GM19397 (cell line): ENCODE measurements at regions not wholly inside any gene's neighbourhood (a gene's known extent, or its start where the extent isn't known, plus 50 kb on each side); places are given as distances from the start of the nearest gene placed in this dataset.
"Not testable (repeated sequence)": the region's sequence is repeated elsewhere in the genome, so short reads cannot be mapped to it uniquely, and the experiment has no call there.

Source experiments
- ATAC-seq: cut with Tn5 transposase; IDR thresholded peaks from one replicate; pipeline ENCODE4 v1.9.1; 2021; ENCODE audit warnings: mild to moderate bottlenecking, moderate library complexity; ENCODE audit not compliant: unreplicated experiment

GRCh38 chr7:20466543-20467021 is 135.9 kb downstream of the ITGB8 start:
- ATAC-seq, result peak; percentile 76

- ATAC-seq, result no peak
These were observed 139.4 kb downstream of the ITGB8 start for GRCh38 chr7:20470082-20470481.

DNA sequence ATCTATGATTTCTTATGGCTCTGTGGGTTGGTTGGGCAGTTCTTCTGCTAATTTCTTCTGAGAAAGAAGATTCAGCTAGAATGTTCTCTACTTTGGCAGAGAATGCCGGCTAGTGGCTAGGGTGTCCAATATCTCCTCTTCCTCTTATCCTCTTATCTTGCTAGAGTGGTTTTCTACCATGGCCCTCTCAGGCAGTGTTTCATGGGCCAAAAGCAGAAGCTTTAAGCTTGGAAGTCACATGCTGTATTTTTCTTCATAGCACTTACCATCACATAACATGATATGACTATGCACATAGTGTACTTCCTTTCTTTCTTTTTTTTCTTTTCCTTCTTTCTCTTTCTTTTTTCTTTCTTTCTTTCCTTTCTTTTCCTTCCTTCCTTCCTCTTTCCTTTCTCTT is 140.0 kb downstream of the ITGB8 start:
- ATAC-seq, result no peak

GRCh38 chr7:20474249-20474648 is 141.2 kb upstream of the ABCB5 start:
- ATAC-seq, result no peak

GRCh38 chr7:20475756-20476155 is 139.7 kb upstream of the ABCB5 start:
- ATAC-seq, result no peak

- no peak for ATAC-seq
These were observed 138.4 kb upstream of the ABCB5 start for GRCh38 chr7:20477067-20477466.

- ATAC-seq, result no peak
These were observed 135.8 kb upstream of the ABCB5 start for GRCh38 chr7:20479706-20480105.

DNA sequence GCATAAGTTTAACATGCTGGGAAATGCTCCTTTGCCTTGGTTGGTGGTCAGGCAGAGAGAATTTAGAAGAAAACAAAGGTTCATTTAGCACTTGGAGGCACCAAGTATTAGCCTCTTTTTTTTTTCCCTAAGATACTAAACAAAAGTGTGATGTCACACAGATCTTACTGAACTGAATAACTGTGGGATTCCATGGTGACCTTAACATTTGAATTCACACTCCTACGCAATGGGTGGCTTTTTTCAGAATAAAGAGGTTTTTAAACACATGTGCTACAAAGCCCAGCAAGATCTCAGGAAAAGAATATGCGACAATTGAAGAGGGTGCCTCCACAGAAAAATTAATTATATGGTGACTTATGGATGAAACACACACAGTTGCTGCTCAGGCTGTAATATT is 133.4 kb upstream of the ABCB5 start:
- ATAC-seq, result no peak

- no peak for ATAC-seq
These were observed 131.1 kb upstream of the ABCB5 start for GRCh38 chr7:20484356-20484755.

DNA sequence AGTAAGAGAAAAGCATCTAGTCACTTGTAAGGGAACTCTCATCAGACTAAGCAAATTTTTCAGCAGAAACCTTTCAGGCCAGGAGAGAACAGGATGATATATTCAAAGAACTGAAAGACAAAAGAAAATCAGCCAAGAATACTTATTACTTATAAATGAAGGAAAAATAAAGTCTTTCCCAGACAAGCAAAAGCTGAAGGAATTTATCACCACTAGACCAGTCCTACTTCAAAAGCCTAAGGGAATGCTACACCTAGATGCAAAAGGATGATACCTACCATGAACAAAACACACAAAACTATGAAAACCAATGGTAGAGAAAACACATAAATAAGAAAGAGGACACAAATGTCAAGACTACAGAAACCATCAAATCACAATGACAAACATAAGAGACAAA is 126.6 kb upstream of the ABCB5 start:
- ATAC-seq, result no peak

DNA sequence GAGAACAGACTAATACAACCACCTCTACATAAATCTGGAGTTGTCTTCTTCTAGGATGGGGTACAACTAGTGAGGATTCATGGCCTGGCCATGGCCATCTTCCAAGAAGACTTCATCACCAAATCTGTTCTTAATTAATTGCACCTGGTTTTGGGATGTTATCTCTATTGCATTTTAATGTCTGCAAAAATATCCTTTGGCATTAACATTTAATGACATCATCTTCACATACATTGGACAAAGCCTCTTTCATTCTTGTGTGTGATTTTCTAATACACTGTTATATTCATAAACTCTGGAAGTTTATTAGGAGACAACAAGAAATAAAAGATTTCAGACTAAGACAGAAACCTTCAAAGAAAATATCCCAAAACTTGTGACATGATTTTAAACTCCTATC is 124.2 kb upstream of the ABCB5 start:
- ATAC-seq, result no peak

DNA sequence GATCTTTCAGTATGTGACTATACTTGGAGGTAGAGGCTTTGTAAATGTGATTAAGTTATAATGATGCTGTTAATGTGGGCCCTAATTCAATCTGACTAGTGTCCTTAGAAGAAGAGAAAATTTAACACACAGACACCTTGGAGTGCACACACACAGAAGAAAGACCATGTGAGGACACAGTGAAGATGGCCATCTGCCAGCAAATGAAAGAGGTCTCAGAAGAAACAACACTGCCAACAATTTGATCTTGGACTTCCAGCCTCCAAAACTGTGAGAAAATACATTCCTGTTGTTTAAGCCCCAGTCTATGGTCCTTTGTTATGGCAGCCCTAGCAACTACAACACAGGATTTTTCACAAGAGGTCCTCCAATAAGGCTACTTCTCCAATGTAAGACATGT is 120.9 kb upstream of the ABCB5 start:
- ATAC-seq, result no peak

GRCh38 chr7:20501473-20501872 is 114.0 kb upstream of the ABCB5 start:
- not testable (repeated sequence) for ATAC-seq

DNA sequence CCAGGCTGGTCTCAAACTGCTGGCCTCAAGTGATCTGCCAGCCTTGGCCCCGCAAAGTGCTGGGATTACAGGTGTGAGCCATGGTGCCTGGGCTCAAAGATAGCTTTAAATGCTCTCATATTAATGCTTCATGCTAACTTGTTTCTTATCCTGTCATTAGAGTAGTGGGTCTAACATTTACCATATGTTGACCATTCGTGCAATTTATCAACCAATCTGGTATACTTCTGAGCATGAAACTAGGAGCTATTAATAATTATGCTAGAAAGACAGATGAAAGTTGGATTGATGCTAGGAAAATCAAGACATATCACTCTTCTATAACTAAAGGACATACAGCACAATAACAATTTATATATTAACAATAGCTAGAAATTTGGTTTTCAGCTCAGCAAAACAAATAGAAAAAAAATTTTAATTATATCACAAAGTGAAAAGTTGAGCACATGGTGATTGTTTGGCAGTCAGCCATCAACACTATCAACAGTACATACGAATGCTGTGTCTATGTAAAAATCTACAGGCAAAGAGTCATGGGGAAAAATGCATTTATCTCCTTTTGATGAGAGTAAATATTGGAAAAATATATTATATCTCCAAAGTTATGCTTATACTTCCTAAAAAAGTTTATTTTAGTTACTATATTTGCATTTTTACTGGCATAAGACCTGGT is 112.1 kb upstream of the ABCB5 start:
- ATAC-seq, result no peak

DNA sequence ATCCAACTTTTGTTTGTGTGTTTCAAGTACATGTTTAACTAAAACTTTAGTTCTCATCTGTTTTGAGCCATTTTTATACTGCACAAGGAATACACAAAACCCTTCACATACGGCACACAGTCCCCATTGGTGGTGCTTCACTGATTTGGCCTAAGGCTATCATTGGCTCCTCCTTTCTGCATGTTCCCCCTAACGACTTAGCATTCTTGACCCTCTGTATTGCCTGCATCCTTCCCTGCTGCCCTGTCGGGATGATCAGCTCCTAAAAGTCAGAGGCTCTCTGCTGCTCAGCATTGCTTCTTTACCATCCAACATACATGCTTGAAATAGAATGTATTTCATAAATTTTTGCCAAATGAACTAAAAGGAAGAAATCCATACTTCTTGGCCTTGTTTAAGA is 111.4 kb upstream of the ABCB5 start:
- no peak for ATAC-seq

DNA sequence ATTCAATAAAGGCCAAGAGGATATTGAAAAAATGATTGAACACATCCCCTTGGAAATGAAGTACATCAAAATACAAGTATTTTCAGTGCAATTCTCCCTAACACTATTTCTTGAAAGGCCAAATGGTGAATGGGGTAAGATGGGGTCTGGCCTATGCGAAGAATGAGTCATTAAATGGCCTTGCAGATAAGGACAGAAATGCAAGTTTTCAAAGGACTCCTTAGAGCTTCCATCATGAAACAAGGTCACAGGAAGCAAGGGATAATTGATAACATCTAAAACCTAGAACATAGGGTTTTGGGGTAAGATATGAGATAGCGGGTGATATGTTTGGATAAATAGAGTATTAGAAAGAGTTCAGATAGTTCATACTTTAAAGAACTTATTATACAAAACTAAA is 109.3 kb upstream of the ABCB5 start:
- no peak for ATAC-seq

GRCh38 chr7:20507157-20507556 is 108.3 kb upstream of the ABCB5 start:
- ATAC-seq, result no peak

GRCh38 chr7:20508109-20508508 is 107.4 kb upstream of the ABCB5 start:
- no peak for ATAC-seq

GRCh38 chr7:20509892-20510572 is 105.4 kb upstream of the ABCB5 start:
- ATAC-seq, result no peak

GRCh38 chr7:20510573-20510900 is 104.9 kb upstream of the ABCB5 start:
- ATAC-seq, result no peak

- ATAC-seq, result no peak
These were observed 102.1 kb upstream of the ABCB5 start for GRCh38 chr7:20513341-20513740.

- ATAC-seq, result no peak
These were observed 101.6 kb upstream of the ABCB5 start for GRCh38 chr7:20513897-20514296.

DNA sequence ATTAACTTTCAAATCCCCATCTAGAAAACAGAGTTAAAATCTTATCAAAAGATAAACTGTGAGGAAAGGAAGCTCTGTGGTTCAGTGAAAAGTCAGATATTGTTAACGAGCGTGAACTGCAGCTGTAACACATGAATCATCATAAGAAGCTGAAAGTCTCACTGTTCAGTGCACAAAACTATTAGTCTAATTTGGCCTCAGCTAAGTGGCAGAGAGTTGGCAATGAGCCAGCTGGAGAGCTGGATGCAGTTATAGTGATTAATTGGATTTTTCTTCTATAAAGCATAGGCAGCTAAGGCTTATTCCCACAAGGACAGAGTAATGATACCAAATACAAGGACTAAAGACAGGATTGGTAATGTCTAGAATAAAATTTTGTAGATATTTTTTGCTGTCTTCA is 101.1 kb upstream of the ABCB5 start:
- ATAC-seq, result no peak
